ENCODE measurements at regions not wholly inside any gene's neighbourhood (a gene's known extent, or its start where the extent isn't known, plus 50 kb on each side); places are given as distances from the start of the nearest gene placed in this dataset.

- Histone ChIP-seq H3K27me3 (no peaks in the 10 kb centered on the region), H3K4me1 (peaks cover 10% of the 10 kb centered on the region), H3K4me3 (no peak overlapping the region), H3K36me3 (no peaks in the 10 kb centered on the region), H3K9ac (no peak overlapping the region), H3K9me3 (no peaks in the 10 kb centered on the region), H3K4me2 (no peak overlapping the region), H3K27ac (no peak overlapping the region), H4K20me1 (no peaks in the 10 kb centered on the region)
- TF ChIP-seq Cebpa-rat (IDR thresholded peaks at IDR 0.05), result no peak
Observed at GRCh38 chr5:3340471-3340870, 255.2 kb upstream of the IRX1 start.

DNA sequence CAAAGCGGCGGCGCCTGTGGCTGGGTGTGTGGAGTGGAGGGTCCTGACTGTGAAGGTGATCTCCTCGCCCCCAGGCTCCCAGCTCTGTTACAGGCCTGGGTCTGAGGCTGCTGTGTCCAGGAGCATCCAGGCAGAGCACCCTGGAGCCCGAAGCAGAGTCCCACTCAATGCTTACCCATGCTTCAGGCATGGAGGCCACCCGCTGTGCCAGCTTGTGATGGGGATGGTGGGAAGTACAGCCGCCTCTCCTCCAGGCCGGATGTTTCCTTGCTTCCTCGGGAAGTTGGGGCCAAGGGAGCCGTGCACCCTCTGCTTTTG is 255.9 kb upstream of the IRX1 start:
- no peak overlapping the region for H3K4me2 ChIP-seq
- H3K9me3 ChIP-seq, result no peaks in the 10 kb centered on the region
- no peak overlapping the region for H3K9ac ChIP-seq
- no peak overlapping the region for H3K27ac ChIP-seq
- no peaks in the 10 kb centered on the region for H3K36me3 ChIP-seq
- H3K27me3 ChIP-seq, result no peaks in the 10 kb centered on the region
- peaks cover 10% of the 10 kb centered on the region for H3K4me1 ChIP-seq
- no peaks in the 10 kb centered on the region for H4K20me1 ChIP-seq
- no peak for TF ChIP-seq Cebpa-rat (IDR thresholded peaks at IDR 0.05)
- no peak overlapping the region for H3K4me3 ChIP-seq

DNA sequence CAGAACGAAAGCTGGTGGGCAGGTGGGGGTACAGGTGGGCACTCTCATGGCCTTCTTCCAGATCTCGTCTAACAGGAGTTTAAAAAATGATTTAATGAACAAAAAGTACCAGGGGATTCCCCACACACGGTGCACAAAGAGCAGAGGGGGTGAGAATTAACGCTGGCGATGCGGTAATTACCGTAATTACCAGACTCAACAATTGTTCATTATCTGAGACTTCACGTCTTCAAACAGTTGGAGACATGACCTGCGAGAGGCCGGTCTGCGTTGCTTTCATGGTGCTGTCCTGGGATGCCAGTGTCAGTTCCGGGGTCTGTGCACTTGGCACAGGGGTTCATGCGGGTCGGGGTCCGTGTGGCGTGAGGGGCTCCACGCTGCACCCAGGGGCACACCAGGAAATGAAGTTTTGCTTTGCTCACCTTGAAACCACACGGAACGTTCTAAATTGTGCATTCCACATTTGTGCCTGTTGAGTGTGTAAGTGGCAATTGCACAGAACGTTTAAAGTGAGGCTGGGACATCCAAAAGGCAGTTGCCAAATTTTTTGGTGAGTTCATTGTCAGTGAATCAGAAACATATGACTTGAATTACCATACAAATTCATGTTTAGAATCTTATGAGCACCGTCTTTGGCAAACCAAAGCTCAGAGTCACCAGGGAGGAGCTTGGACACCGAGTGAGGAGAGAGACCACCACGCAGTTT is 256.4 kb upstream of the IRX1 start:
- Histone ChIP-seq H3K4me1 (peaks cover 10% of the 10 kb centered on the region), H3K27me3 (no peaks in the 10 kb centered on the region), H3K36me3 (no peaks in the 10 kb centered on the region), H3K27ac (no peak overlapping the region), H3K9ac (no peak overlapping the region), H3K4me2 (no peak overlapping the region), H4K20me1 (no peaks in the 10 kb centered on the region), H3K4me3 (no peak overlapping the region), H3K9me3 (no peaks in the 10 kb centered on the region)
- no peak for TF ChIP-seq Cebpa-rat (IDR thresholded peaks at IDR 0.05)

- Histone ChIP-seq H4K20me1 (no peaks in the 10 kb centered on the region), H3K9ac (no peak overlapping the region), H3K4me2 (no peak overlapping the region), H3K27me3 (no peaks in the 10 kb centered on the region), H3K36me3 (no peaks in the 10 kb centered on the region), H3K4me3 (no peak overlapping the region), H3K9me3 (no peaks in the 10 kb centered on the region), H3K4me1 (peaks cover 10% of the 10 kb centered on the region), H3K27ac (no peak overlapping the region)
- TF ChIP-seq Cebpa-rat (IDR thresholded peaks at IDR 0.05), result no peak
Observed at GRCh38 chr5:3337812-3338541, 257.7 kb upstream of the IRX1 start.

GRCh38 chr5:3336666-3337065 is 259.0 kb upstream of the IRX1 start:
- Histone ChIP-seq H3K4me3 (no peak overlapping the region), H3K4me1 (peaks cover 10% of the 10 kb centered on the region), H4K20me1 (no peaks in the 10 kb centered on the region), H3K4me2 (no peak overlapping the region), H3K9me3 (no peaks in the 10 kb centered on the region), H3K27ac (no peak overlapping the region), H3K27me3 (no peaks in the 10 kb centered on the region), H3K36me3 (no peaks in the 10 kb centered on the region), H3K9ac (no peak overlapping the region)
- TF ChIP-seq Cebpa-rat (IDR thresholded peaks at IDR 0.05), result no peak

DNA sequence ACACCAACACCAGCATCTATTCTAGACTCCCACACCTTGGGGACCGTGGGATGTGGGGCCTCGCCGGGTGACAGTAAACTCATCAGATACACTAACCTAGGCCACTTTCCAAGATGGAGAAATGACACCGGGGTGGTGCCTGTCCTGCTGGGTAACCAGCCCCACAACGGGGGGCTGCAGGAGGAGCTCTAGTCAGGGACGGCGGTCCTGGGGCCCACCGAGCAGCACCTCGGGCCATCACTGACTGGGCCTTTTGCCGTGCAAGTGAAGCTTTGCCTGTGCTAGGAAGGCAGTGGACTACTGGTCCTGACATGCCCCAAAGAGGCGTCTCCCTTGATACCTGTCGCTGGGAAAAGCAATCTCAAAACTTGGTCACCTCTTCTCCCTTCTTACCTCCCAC is 260.3 kb upstream of the IRX1 start:
- H3K4me2 ChIP-seq, result no peak overlapping the region
- no peaks in the 10 kb centered on the region for H3K36me3 ChIP-seq
- no peaks in the 10 kb centered on the region for H4K20me1 ChIP-seq
- TF ChIP-seq Cebpa-rat (IDR thresholded peaks at IDR 0.05), result no peak
- no peaks in the 10 kb centered on the region for H3K9me3 ChIP-seq
- no peak overlapping the region for H3K9ac ChIP-seq
- peaks cover 19% of the 10 kb centered on the region for H3K4me1 ChIP-seq
- no peak overlapping the region for H3K27ac ChIP-seq
- no peaks in the 10 kb centered on the region for H3K27me3 ChIP-seq
- no peak overlapping the region for H3K4me3 ChIP-seq

DNA sequence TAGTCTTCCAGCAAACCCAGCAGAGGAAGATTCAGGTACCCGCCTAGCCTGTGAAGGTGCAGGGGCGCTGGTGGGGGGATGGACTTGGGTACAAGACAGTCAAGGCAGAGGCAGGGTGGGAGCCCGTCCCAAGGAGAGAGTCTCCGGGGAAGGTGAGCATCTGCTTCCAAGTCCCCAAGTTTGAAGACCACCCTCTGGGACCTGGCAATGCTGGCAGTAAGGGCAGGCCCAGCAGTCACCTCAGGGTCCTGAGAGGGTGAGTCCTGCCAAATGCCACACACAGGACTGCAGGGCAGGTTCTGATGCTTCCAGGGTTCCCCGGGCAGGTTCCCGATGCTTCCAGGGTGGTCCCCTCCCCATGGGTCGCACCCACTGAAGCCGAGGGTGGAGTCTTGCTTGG is 261.8 kb upstream of the IRX1 start:
- H3K9ac ChIP-seq, result no peak overlapping the region
- H4K20me1 ChIP-seq, result no peaks in the 10 kb centered on the region
- TF ChIP-seq Cebpa-rat (IDR thresholded peaks at IDR 0.05), result no peak
- no peak overlapping the region for H3K4me2 ChIP-seq
- no peaks in the 10 kb centered on the region for H3K27me3 ChIP-seq
- H3K9me3 ChIP-seq, result no peaks in the 10 kb centered on the region
- no peaks in the 10 kb centered on the region for H3K36me3 ChIP-seq
- peaks cover 34% of the 10 kb centered on the region for H3K4me1 ChIP-seq
- H3K4me3 ChIP-seq, result no peak overlapping the region
- H3K27ac ChIP-seq, result no peak overlapping the region

- no peak overlapping the region for H3K9ac ChIP-seq
- no peaks in the 10 kb centered on the region for H3K9me3 ChIP-seq
- peaks cover 41% of the 10 kb centered on the region for H3K4me1 ChIP-seq
- H3K4me3 ChIP-seq, result no peak overlapping the region
- no peaks in the 10 kb centered on the region for H3K27me3 ChIP-seq
- H4K20me1 ChIP-seq, result no peaks in the 10 kb centered on the region
- no peaks in the 10 kb centered on the region for H3K36me3 ChIP-seq
- no peak overlapping the region for H3K4me2 ChIP-seq
- TF ChIP-seq Cebpa-rat (IDR thresholded peaks at IDR 0.05), result no peak
- H3K27ac ChIP-seq, result no peak overlapping the region
Observed at GRCh38 chr5:3333105-3333504, 262.5 kb upstream of the IRX1 start.

GRCh38 chr5:3331819-3332218 is 263.8 kb upstream of the IRX1 start:
- H3K4me3 ChIP-seq, result no peak overlapping the region
- H3K36me3 ChIP-seq, result no peaks in the 10 kb centered on the region
- H3K9ac ChIP-seq, result no peak overlapping the region
- no peaks in the 10 kb centered on the region for H3K27me3 ChIP-seq
- peaks cover 47% of the 10 kb centered on the region for H3K4me1 ChIP-seq
- no peaks in the 10 kb centered on the region for H3K9me3 ChIP-seq
- no peak for TF ChIP-seq Cebpa-rat (IDR thresholded peaks at IDR 0.05)
- no peaks in the 10 kb centered on the region for H4K20me1 ChIP-seq
- no peak overlapping the region for H3K27ac ChIP-seq
- H3K4me2 ChIP-seq, result no peak overlapping the region

DNA sequence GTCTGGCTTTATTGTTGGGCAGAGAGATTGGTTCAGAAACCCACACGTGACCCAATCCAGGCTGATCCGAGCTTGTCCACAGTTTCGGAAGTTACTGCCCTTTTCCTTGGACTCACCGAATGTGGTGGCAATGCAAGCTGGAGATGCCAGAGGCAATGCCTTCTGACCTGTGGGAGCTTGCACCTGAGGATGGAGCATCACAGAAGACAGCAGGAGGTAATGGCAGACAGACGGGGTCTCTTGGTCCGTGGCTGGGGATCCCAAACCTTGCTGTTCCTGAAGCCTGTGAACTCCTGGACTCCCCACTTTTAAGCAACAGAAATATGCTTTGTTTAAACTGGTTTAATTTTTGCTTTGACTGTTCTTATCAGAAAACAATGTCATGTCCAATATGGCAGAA is 265.2 kb upstream of the IRX1 start:
- no peak for TF ChIP-seq Cebpa-rat (IDR thresholded peaks at IDR 0.05)
- Histone ChIP-seq H3K4me1 (peaks cover 37% of the 10 kb centered on the region), H3K36me3 (no peaks in the 10 kb centered on the region), H3K4me3 (no peak overlapping the region), H3K4me2 (peak overlapping the region; percentile 82), H3K9me3 (no peaks in the 10 kb centered on the region), H3K9ac (no peak overlapping the region), H3K27me3 (no peaks in the 10 kb centered on the region), H3K27ac (peak overlapping the region; percentile 68; the same call in 1 of the 2 replicates), H4K20me1 (no peaks in the 10 kb centered on the region)

All from BLaER1 (cell line).